GM13977 (cell line): ENCODE measurements at regions not wholly inside any gene's neighbourhood (a gene's known extent, or its start where the extent isn't known, plus 50 kb on each side); places are given as distances from the start of the nearest gene placed in this dataset.

ENCODE experiments used
- DNase-seq: peaks from one replicate; pipeline ENCODE4 v3.0.0; 2012; ENCODE audit warnings: low spot score
- in situ Hi-C: fragments of 300-500 bp; cut with MboI; formaldehyde crosslinking; loops from one replicate; pipeline ENCODE4 v1.12.0; 2022; ENCODE audit warnings: low sequenced_read_pairs, low pct_unique_long_range_greater_than_20kb, mixed read lengths, inconsistent platforms; ENCODE audit not compliant: unreplicated experiment
- TF ChIP-seq, protein P1 (sequence below): IDR thresholded peaks from 2 replicates; pipeline ENCODE4 v1.5.1; 2012; ENCODE audit warnings: mild to moderate bottlenecking, control low read depth; ENCODE audit not compliant: insufficient read depth; ENCODE audit errors: extremely low read depth, missing control alignments

DNA sequence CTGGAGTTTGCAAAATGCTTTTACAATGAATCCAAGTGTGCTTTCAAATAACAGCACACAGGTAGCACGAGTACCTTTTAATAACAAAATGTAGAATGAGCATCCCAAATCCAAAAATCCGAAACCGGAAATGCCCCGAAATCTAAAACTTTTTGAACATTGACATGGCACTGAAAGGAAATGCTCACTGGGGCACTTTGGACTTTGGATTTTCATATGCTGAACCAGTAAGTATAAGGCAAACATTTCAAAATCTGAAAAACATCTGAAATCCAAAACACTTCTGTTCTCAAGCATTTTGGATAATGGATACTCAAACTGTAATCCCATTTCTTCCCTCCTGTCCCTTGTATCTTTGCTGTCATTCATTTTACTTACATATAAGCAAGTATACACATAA lies 50.1 kb downstream of the GCNT4 start:
- TF ChIP-seq, protein P1, sequence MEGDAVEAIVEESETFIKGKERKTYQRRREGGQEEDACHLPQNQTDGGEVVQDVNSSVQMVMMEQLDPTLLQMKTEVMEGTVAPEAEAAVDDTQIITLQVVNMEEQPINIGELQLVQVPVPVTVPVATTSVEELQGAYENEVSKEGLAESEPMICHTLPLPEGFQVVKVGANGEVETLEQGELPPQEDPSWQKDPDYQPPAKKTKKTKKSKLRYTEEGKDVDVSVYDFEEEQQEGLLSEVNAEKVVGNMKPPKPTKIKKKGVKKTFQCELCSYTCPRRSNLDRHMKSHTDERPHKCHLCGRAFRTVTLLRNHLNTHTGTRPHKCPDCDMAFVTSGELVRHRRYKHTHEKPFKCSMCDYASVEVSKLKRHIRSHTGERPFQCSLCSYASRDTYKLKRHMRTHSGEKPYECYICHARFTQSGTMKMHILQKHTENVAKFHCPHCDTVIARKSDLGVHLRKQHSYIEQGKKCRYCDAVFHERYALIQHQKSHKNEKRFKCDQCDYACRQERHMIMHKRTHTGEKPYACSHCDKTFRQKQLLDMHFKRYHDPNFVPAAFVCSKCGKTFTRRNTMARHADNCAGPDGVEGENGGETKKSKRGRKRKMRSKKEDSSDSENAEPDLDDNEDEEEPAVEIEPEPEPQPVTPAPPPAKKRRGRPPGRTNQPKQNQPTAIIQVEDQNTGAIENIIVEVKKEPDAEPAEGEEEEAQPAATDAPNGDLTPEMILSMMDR: no peak
- in situ Hi-C loops: no loop called here
- DNase-seq: no peak

DNA sequence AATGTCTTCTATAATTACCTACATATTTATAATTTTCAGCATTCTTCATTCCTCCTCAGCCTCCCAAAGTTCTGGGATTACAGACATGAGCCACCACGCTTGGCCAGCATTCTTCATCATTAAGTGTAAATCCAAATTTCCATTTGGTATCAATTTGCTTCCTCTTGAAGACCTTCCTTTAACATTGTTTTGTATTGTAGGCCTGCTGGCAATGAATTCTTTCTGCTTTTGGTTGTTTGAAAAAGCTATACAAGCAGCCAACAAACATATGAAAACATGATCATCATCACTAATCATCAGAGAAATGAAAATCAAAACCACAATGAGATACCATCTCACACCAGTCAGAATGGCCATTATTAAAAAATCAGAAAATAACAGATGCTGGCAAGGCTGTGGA lies 56.4 kb downstream of the GCNT4 start:
- TF ChIP-seq, protein P1: no peak
- no peak for DNase-seq
- in situ Hi-C loops: no loop called here

DNA sequence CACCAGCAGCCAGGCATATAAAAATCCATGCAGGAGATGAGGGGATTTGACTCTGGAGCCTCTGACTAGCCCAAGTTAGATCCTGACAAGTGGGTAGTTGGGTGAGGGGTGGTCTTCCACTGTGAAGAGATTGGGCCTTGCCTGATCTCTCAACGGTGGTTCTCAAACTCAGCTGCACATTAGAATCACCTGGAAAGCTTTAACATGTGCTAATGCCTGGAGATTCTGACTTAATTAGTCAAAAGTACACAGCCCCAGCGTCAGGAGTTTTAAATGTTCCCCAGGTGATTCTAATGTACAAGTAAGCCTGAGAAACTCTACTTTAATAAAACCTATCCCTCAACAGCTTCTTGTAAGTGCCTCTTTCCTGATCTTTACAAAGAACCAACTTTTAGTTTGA lies 57.5 kb downstream of the GCNT4 start:
- no peak for DNase-seq
- TF ChIP-seq, protein P1: no peak
- in situ Hi-C loops: no loop called here

DNA sequence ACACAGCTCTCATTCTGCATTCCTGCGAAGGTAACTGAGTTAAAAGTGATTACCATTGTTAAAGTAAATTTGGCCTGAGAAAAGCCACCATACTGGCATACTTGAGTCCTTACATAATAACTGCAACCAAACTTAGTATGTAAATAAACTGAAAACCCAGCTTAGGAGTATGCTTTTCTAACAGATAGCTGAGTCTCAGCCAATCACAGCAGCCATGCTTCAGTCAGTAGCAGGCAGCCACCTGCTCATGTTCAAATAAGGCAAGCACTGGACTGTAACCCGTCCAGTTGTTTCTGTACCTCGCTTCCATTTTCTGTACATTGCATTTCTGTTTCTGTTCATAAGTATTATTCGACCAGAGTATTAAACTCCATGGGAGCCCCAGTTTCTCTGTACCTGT lies 58.6 kb downstream of the GCNT4 start:
- TF ChIP-seq, protein P1: no peak
- in situ Hi-C loops: no loop called here
- DNase-seq: no peak

DNA sequence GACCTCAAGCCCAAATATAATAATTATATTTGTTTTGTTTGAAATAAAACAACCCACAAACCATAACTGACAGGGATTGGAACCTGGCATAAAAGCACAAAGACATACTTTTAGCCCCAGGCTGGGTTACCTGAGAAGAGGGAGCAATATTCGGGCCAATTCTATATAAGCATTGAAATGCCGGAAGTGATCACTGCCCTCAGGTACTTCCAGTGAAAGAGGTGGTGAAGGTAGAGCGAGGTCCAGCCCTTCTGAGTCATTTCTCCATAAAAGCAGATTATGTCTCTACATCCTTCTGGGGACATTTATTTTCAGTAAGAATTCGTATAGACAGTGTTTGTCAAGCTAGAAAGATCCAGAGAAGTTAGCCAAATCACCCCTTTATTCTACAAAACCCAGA lies 59.6 kb downstream of the GCNT4 start:
- DNase-seq: no peak
- in situ Hi-C loops: no loop called here
- TF ChIP-seq, protein P1: no peak

DNA sequence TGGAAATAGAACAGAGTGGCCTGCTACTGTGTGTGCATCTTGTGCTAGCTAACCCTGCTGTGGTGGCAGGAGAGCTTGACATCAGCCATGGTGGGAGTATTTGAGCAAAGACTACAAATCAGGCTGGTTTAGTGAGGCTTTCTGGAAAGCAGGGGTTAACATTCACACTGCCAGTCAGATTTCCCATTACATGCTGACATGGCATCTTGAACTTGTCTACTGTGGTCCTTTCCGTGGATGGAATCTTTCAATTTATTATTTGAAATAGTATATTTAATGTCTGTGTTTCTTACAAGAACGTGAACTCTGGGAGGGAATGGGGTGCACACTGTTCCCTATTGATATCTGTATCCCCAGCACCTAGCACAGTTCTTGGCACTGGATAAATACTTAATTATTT lies 60.8 kb downstream of the GCNT4 start:
- in situ Hi-C loops: no loop called here
- TF ChIP-seq, protein P1: no peak
- no peak for DNase-seq

DNA sequence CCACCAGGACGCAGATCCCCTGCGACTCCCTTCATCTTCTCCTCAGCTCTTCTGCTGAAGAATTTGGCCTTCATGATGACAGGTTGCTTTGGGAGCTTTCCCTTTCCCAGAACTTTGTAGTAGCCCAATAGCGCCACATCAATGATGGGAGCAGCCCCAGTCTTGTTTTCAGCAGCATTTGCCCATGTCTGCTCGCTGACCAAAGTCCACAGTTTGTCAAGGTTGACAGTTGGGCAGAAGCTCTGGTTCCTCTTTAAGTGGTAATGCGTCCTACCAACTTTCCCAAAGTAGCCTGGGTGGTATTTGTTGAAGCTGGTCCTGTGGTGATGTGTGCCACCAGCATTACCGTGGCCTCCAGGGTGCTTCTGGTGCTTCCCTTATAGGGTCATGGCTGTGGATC lies 62.2 kb downstream of the GCNT4 start:
- TF ChIP-seq, protein P1: no peak
- DNase-seq: no peak
- in situ Hi-C loops: no loop called here
